ENCODE measurements at regions not wholly inside any gene's neighbourhood (a gene's known extent, or its start where the extent isn't known, plus 50 kb on each side); places are given as distances from the start of the nearest gene placed in this dataset.

DNA sequence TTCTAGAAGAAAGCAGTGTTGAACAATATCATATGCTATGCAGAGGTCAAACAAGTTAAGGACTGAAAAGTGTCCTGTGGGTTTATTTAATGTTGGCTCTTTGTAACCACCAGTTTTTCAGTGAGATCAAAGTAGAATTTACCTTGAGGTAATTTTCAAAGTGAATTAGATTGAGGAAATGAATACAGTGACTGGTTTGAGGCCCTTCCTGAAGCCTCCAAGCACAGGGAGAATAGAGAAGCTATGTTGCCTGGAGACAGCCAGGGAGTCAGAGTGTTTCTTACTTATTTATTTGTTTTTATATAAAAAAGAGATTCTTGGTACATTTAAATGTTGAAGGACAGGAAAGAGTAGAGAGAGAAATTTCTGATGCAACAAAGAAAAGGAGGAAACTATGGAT lies 954.3 kb upstream of the SPRY2 start:
- Histone ChIP-seq H3K9me3 (replicated peaks; ENCODE audit: control insufficient read depth, insufficient read depth, low read length) (no peaks in the 10 kb centered on the region), H3K4me2 (ENCODE audit: insufficient read depth, low read length) (no peak overlapping the region), H2AFZ (ENCODE audit: low read depth, low read length) (no peak overlapping the region), H3K79me2 (ENCODE audit: control insufficient read depth, insufficient read depth, low read length) (no peaks in the 10 kb centered on the region), H3K9me1 (replicated peaks; ENCODE audit: control insufficient read depth, extremely low read depth, insufficient read depth, low read length) (no peaks in the 10 kb centered on the region), H3K27me3 (ENCODE audit: control insufficient read depth in 2 of 2, insufficient read depth in 2 of 2, low read length in 2 of 2) (no peaks in the 10 kb centered on the region), H3K4me3 (replicated peaks in 1 of 3; ENCODE audit: insufficient read depth in 1 of 3, low read depth in 1 of 3, low read length in 3 of 3) (no peak overlapping the region), H4K20me1 (replicated peaks; ENCODE audit: control insufficient read depth, extremely low read depth, insufficient read depth, low read length) (no peaks in the 10 kb centered on the region), H3K27ac (ENCODE audit: insufficient read depth, low read depth, low read length) (no peak overlapping the region), H3K4me1 (ENCODE audit: control insufficient read depth, extremely low read depth, insufficient read depth, low read length) (no peaks in the 10 kb centered on the region), H3K36me3 (ENCODE audit: control insufficient read depth in 2 of 2, extremely low read depth in 1 of 2, insufficient read depth in 2 of 2, low read length in 2 of 2) (no peaks in the 10 kb centered on the region), H3K9ac (replicated peaks; ENCODE audit: extremely low read depth, insufficient read depth, low read length) (no peak overlapping the region)
- intact Hi-C loops (cut with micrococcal nuclease) = no loop called here
- ChIA-PET POLR2A (no interaction called here), CTCF (no interaction called here)
- dilution Hi-C loops (cut with MboI; ENCODE audit: extremely low pct_ligation_motif_present, low sequenced_read_pairs) = no loop called here
- no peak for DNase-seq (ENCODE audit: low read depth, low spot score)
- no peak for TF ChIP-seq CTCF (IDR thresholded peaks at IDR 0.05; ENCODE audit: extremely low read depth in 1 of 2, insufficient read depth in 1 of 2, low read depth in 1 of 2, low read length in 2 of 2)
- no TSS peak for BruUV-seq (replicated peaks)
- no peak for FAIRE-seq

GRCh38 chr13:81293594-81294164 lies 952.8 kb upstream of the SPRY2 start:
- FAIRE-seq = no peak
- no TSS peak for BruUV-seq (replicated peaks)
- no peak overlapping the region for H3K9ac ChIP-seq (replicated peaks; ENCODE audit: extremely low read depth, insufficient read depth, low read length)
- no peak overlapping the region for H3K27ac ChIP-seq (ENCODE audit: insufficient read depth, low read depth, low read length)
- DNase-seq (ENCODE audit: low read depth, low spot score) = no peak
- POLR2A ChIA-PET = no interaction called here
- no peak overlapping the region for H3K4me3 ChIP-seq (replicated peaks in 1 of 3; ENCODE audit: insufficient read depth in 1 of 3, low read depth in 1 of 3, low read length in 3 of 3)
- no peaks in the 10 kb centered on the region for H3K36me3 ChIP-seq (ENCODE audit: control insufficient read depth in 2 of 2, extremely low read depth in 1 of 2, insufficient read depth in 2 of 2, low read length in 2 of 2)
- dilution Hi-C loops (cut with MboI; ENCODE audit: extremely low pct_ligation_motif_present, low sequenced_read_pairs) (no loop called here), intact Hi-C loops (cut with micrococcal nuclease) (no loop called here)
- H3K27me3 ChIP-seq (ENCODE audit: control insufficient read depth in 2 of 2, insufficient read depth in 2 of 2, low read length in 2 of 2) = no peaks in the 10 kb centered on the region
- no peaks in the 10 kb centered on the region for H3K9me3 ChIP-seq (replicated peaks; ENCODE audit: control insufficient read depth, insufficient read depth, low read length)
- TF ChIP-seq MYC (IDR thresholded peaks at IDR 0.05; ENCODE audit: low read depth, low read length) (no peak), EZH2 (IDR thresholded peaks at IDR 0.05; ENCODE audit: borderline replicate concordance, low read depth, low read length, severe bottlenecking) (no peak), POLR2A (IDR thresholded peaks at IDR 0.05; ENCODE audit: low read depth, low read length) (no peak), CTCF (IDR thresholded peaks at IDR 0.05; ENCODE audit: extremely low read depth in 1 of 2, insufficient read depth in 1 of 2, low read depth in 1 of 2, low read length in 2 of 2) (no peak), POLR2AphosphoS5 (IDR thresholded peaks at IDR 0.05; ENCODE audit: insufficient read depth, low read depth, low read length) (no peak), GATA2 (IDR thresholded peaks at IDR 0.05; ENCODE audit: insufficient read depth, insufficient read length, low read depth, low read length) (no peak), FOS (IDR thresholded peaks at IDR 0.05; ENCODE audit: borderline replicate concordance, insufficient read depth, low read length) (no peak), JUN (IDR thresholded peaks at IDR 0.05; ENCODE audit: borderline replicate concordance, insufficient read depth, insufficient read length, low read depth) (no peak)
- TF ChIP-seq, protein P1, sequence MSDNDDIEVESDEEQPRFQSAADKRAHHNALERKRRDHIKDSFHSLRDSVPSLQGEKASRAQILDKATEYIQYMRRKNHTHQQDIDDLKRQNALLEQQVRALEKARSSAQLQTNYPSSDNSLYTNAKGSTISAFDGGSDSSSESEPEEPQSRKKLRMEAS (IDR thresholded peaks at IDR 0.05; ENCODE audit: insufficient read depth, insufficient read length) = no peak
- H3K4me1 ChIP-seq (ENCODE audit: control insufficient read depth, extremely low read depth, insufficient read depth, low read length) = no peaks in the 10 kb centered on the region
- CTCF ChIA-PET = no interaction called here
- no peaks in the 10 kb centered on the region for H4K20me1 ChIP-seq (replicated peaks; ENCODE audit: control insufficient read depth, extremely low read depth, insufficient read depth, low read length)
- H3K9me1 ChIP-seq (replicated peaks; ENCODE audit: control insufficient read depth, extremely low read depth, insufficient read depth, low read length) = no peaks in the 10 kb centered on the region
- no peaks in the 10 kb centered on the region for H3K79me2 ChIP-seq (ENCODE audit: control insufficient read depth, insufficient read depth, low read length)
- no peak overlapping the region for H3K4me2 ChIP-seq (ENCODE audit: insufficient read depth, low read length)
- H2AFZ ChIP-seq (ENCODE audit: low read depth, low read length) = no peak overlapping the region

All from endothelial cell of umbilical vein (primary cell).